Fibroblast of the aortic adventitia (primary cell): ENCODE measurements at regions not wholly inside any gene's neighbourhood (a gene's known extent, or its start where the extent isn't known, plus 50 kb on each side); places are given as distances from the start of the nearest gene placed in this dataset.

Experiments used
- DNase-seq: peaks from one replicate; pipeline ENCODE4 v3.0.0-alpha.2; 2010; ENCODE audit warnings: low read depth
- H3K4me3 ChIP-seq: 2 replicates; pipeline ENCODE4 v1.5.1; 2011; ENCODE audit warnings: low read depth, mild to moderate bottlenecking, control low read depth, low read length, moderate library complexity
- TF ChIP-seq, protein P1 (sequence below): IDR thresholded peaks from 2 replicates; pipeline ENCODE4 v1.5.1; 2011; ENCODE audit warnings: mild to moderate bottlenecking, low read length, control low read depth, inconsistent platforms; ENCODE audit not compliant: insufficient read depth

DNA sequence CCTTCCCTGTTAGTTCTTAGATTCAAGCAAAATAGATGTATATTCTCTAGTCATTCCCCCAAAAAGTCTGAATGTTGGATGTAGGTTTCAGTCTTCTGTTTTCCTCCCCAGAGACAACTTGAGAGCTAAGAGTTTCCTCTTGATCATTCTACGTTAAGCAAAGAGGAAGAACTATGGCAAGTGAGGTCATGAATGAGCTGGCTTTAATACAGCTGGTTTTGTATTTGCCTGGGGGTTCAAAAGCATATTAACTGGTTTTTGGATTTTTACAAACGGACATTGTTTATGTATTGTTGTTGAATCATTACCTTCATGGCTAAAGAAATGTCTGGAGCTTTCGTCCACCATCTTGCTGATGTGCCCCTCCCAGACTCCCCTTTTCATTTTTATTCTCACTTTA is 916.7 kb upstream of the POU3F4 start:
- no peak for DNase-seq
- no peak overlapping the region for H3K4me3 ChIP-seq
- TF ChIP-seq, protein P1, sequence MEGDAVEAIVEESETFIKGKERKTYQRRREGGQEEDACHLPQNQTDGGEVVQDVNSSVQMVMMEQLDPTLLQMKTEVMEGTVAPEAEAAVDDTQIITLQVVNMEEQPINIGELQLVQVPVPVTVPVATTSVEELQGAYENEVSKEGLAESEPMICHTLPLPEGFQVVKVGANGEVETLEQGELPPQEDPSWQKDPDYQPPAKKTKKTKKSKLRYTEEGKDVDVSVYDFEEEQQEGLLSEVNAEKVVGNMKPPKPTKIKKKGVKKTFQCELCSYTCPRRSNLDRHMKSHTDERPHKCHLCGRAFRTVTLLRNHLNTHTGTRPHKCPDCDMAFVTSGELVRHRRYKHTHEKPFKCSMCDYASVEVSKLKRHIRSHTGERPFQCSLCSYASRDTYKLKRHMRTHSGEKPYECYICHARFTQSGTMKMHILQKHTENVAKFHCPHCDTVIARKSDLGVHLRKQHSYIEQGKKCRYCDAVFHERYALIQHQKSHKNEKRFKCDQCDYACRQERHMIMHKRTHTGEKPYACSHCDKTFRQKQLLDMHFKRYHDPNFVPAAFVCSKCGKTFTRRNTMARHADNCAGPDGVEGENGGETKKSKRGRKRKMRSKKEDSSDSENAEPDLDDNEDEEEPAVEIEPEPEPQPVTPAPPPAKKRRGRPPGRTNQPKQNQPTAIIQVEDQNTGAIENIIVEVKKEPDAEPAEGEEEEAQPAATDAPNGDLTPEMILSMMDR: no peak

DNA sequence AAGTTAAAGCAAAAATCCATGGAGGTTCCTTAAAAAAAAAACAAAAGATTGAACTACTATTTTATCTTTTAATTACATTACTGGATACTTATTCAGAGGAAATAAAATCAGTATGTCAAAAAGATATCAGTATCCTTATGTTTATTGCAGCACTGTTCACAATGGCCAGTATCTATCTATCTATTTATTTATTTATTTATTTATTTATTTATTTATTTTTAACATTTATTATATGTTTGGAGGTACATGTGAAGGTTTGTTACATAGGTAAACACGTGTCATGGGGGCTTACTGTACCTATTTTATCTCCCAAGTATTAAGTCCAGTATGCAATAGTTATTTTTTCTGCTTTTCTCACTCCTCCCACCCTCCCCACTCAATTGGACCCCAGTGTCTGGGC is 881.1 kb upstream of the POU3F4 start:
- TF ChIP-seq, protein P1: no peak
- DNase-seq: no peak
- no peak overlapping the region for H3K4me3 ChIP-seq

DNA sequence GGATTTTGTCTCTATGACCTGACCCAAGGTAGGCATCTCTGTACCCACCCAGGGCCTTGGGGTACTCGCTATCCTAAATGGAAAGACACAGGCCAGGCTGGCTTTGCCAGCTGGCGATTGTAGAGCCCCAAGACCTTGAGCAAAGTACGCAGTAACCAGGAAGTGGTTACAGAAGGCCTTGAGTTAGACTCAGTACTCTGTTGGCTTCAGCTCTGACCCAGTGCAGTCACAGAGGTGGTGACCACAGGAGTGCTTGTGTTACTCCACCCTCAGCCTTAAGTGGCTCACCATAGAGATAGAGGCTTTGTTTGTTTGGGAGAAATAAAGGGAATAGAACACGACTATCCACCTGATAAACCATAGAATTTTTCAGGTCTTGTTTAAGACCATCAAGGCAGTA is 880.5 kb upstream of the POU3F4 start:
- TF ChIP-seq, protein P1: no peak
- no peak for DNase-seq

DNA sequence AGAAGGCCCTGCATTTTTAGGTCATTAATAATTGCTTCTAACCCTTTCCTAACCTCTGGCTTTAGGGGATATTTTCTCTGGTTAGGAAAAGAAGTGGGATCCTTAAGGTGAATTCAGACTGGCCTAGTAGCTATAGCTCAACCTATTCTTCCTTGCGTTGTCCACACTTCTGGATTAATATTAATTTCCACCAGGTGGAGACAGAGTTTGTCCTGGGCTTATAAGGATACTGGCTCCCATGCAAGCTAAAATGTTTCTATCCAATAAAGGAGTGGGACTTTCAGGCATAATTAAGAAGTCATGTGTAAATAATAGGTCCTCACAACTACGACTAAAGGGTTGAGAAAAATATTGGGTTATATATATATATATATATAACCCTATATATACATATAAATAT is 860.0 kb upstream of the POU3F4 start:
- TF ChIP-seq, protein P1: no peak
- no peak for DNase-seq

More for the DNA sequence above, 880.5 kb upstream of the POU3F4 start:
- no peak overlapping the region for H3K4me3 ChIP-seq

DNA sequence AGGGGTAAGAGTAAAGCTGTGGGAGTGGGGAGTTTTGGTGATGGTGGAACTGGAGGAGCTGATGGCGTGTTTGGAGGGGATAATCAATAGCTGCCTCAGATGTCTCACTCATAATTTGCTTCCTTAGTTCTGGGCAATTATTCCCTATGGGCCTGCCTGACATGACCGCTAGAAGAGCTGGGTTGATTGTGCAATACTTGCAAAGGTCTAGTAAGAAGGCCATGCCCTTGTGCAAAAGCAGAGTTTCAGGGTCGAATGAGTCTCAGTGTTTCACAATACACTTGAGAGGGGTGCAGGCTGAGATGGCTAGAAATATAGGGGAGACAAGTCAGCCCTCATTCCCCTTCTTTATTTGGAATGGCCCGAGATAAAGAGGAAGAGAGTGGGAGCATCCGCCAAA is 858.4 kb upstream of the POU3F4 start:
- TF ChIP-seq, protein P1: no peak
- no peak overlapping the region for H3K4me3 ChIP-seq
- DNase-seq: no peak

More for the DNA sequence above, 860.0 kb upstream of the POU3F4 start:
- H3K4me3 ChIP-seq: no peak overlapping the region

DNA sequence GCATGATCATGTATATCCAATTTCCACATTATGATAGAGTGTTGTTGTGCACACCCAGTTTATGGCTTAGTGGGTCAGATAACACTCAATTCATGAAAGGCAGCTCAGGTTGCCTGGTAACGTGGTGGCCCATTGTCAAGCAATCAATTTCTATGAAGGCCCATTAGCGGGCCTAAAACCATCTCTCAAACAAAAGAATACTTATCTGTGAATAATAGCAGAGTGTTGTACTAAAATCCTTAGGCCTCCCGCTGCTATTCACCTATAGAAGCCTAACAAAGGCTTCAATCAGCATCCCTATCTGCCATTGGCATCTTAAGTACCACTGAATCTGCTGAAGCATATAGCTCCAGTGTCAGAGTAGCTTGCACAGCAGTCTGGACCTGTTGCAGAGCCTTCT is 849.6 kb upstream of the POU3F4 start:
- TF ChIP-seq, protein P1: no peak
- H3K4me3 ChIP-seq: no peak overlapping the region
- DNase-seq: no peak

DNA sequence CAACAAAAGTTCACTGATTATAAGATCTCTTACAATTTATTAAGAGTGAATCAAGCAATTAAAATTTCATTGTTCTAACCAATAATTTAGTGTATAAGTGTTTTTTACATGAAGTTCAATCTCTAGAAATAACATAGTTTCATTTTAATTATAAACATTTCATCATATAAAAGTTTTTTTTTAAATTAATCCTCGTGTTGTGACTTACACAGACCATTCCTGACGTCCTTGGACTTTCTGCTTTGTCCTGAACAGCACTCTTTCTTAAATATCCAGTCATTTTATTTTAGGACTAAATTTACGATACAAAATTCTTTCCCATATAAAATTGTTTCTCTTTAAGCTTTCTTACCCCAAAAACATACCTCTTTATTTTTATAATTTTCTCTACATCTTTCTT is 841.7 kb upstream of the POU3F4 start:
- no peak for DNase-seq
- H3K4me3 ChIP-seq: no peak overlapping the region
- TF ChIP-seq, protein P1: no peak
